ENCODE measurements at regions not wholly inside any gene's neighbourhood (a gene's known extent, or its start where the extent isn't known, plus 50 kb on each side); places are given as distances from the start of the nearest gene placed in this dataset.

GRCh38 chr4:16959305-16959704 lies 60.9 kb upstream of the LDB2 start:
- DNase-seq (ENCODE audit: low read depth): no peak
- no peak for TF ChIP-seq CTCF (IDR thresholded peaks at IDR 0.05; ENCODE audit: low read length, missing control alignments)

GRCh38 chr4:16952896-16953630 lies 54.6 kb upstream of the LDB2 start:
- TF ChIP-seq CTCF (IDR thresholded peaks at IDR 0.05; ENCODE audit: low read length, missing control alignments): no peak
- H3K4me3 ChIP-seq (replicated peaks; ENCODE audit: low read depth, low read length): no peak overlapping the region
- no peak for DNase-seq (ENCODE audit: low read depth)

More at GRCh38 chr4:16959305-16959704, 60.9 kb upstream of the LDB2 start:
- H3K4me3 ChIP-seq (replicated peaks; ENCODE audit: low read depth, low read length): no peak overlapping the region

DNA sequence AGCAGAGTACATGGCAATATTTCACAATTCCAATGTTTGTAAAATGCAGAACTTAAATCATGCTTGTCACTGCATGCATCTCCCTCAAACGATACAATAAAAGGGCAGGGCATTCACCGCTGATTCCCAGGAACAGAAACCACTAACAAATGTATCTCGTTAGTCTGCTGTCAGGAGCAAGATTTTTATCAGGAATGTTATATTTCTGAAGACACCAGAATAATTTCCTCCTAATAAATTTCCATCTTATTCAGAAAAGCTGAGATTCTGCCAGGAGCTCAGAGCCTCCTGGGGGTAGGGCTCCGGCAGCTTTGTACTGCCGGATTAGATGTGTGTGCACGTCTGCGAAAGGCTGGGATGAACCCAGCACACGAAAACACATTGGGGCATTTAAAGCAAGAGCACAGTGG lies 54.0 kb upstream of the LDB2 start:
- no peak overlapping the region for H3K4me3 ChIP-seq (replicated peaks; ENCODE audit: low read depth, low read length)
- no peak for TF ChIP-seq CTCF (IDR thresholded peaks at IDR 0.05; ENCODE audit: low read length, missing control alignments)
- no peak for DNase-seq (ENCODE audit: low read depth)

All from fibroblast of pulmonary artery (primary cell).